ENCODE measurements at regions not wholly inside any gene's neighbourhood (a gene's known extent, or its start where the extent isn't known, plus 50 kb on each side); places are given as distances from the start of the nearest gene placed in this dataset.

GRCh38 chr3:117743993-117744392 lies 1034.4 kb downstream of the TUSC7 start:
- Histone ChIP-seq H3K27ac (no peak overlapping the region), H3K27me3 (no peaks in the 10 kb centered on the region), H3K9me3 (no peaks in the 10 kb centered on the region), H3K4me1 (no peaks in the 10 kb centered on the region), H3K36me3 (no peaks in the 10 kb centered on the region), H3K4me3 (no peak overlapping the region)
- no peak for DNase-seq (ENCODE audit: extremely low spot score in 2 of 2)
- intact Hi-C loops (cut with DNase I), result no loop called here
- no peak for TF ChIP-seq CTCF (IDR thresholded peaks at IDR 0.05)
- TF ChIP-seq POLR2A (IDR thresholded peaks at IDR 0.05), result no peak
- no peak for TF ChIP-seq POLR2AphosphoS5 (IDR thresholded peaks at IDR 0.05; ENCODE audit: insufficient read depth in 1 of 2, low read depth in 1 of 2)

- no peaks in the 10 kb centered on the region for H3K27me3 ChIP-seq
- H3K9me3 ChIP-seq, result no peaks in the 10 kb centered on the region
- intact Hi-C loops (cut with DNase I), result no loop called here
- no peak overlapping the region for H3K27ac ChIP-seq
- TF ChIP-seq POLR2AphosphoS5 (IDR thresholded peaks at IDR 0.05; ENCODE audit: insufficient read depth in 1 of 2, low read depth in 1 of 2), result no peak
- no peak for TF ChIP-seq POLR2A (IDR thresholded peaks at IDR 0.05)
- TF ChIP-seq CTCF (IDR thresholded peaks at IDR 0.05), result no peak
- H3K4me1 ChIP-seq, result no peaks in the 10 kb centered on the region
- no peak for DNase-seq (ENCODE audit: extremely low spot score in 2 of 2)
- H3K4me3 ChIP-seq, result no peak overlapping the region
- H3K36me3 ChIP-seq, result no peaks in the 10 kb centered on the region
Measured at GRCh38 chr3:117744935-117745334, 1035.4 kb downstream of the TUSC7 start.

GRCh38 chr3:117745516-117745915 lies 1035.9 kb downstream of the TUSC7 start:
- Histone ChIP-seq H3K36me3 (no peaks in the 10 kb centered on the region), H3K4me1 (no peaks in the 10 kb centered on the region), H3K9me3 (no peaks in the 10 kb centered on the region), H3K4me3 (no peak overlapping the region), H3K27ac (no peak overlapping the region), H3K27me3 (no peaks in the 10 kb centered on the region)
- intact Hi-C loops (cut with DNase I), result no loop called here
- TF ChIP-seq CTCF (IDR thresholded peaks at IDR 0.05) (no peak), POLR2AphosphoS5 (IDR thresholded peaks at IDR 0.05; ENCODE audit: insufficient read depth in 1 of 2, low read depth in 1 of 2) (no peak), POLR2A (IDR thresholded peaks at IDR 0.05) (no peak)
- no peak for DNase-seq (ENCODE audit: extremely low spot score in 2 of 2)

- no peak overlapping the region for H3K27ac ChIP-seq
Measured at GRCh38 chr3:117746066-117746465, 1036.5 kb downstream of the TUSC7 start.

GRCh38 chr3:117748131-117748530 lies 1038.6 kb downstream of the TUSC7 start:
- Histone ChIP-seq H3K36me3 (no peaks in the 10 kb centered on the region), H3K9me3 (no peaks in the 10 kb centered on the region), H3K4me1 (no peaks in the 10 kb centered on the region), H3K4me3 (no peak overlapping the region), H3K27me3 (no peaks in the 10 kb centered on the region), H3K27ac (no peak overlapping the region)
- TF ChIP-seq CTCF (IDR thresholded peaks at IDR 0.05) (no peak), POLR2A (IDR thresholded peaks at IDR 0.05) (no peak), POLR2AphosphoS5 (IDR thresholded peaks at IDR 0.05; ENCODE audit: insufficient read depth in 1 of 2, low read depth in 1 of 2) (no peak)
- no peak for DNase-seq (ENCODE audit: extremely low spot score in 2 of 2)
- intact Hi-C loops (cut with DNase I), result no loop called here

More at GRCh38 chr3:117746066-117746465, 1036.5 kb downstream of the TUSC7 start:
- H3K27me3 ChIP-seq, result no peaks in the 10 kb centered on the region
- intact Hi-C loops (cut with DNase I), result no loop called here
- no peaks in the 10 kb centered on the region for H3K36me3 ChIP-seq
- H3K4me3 ChIP-seq, result no peak overlapping the region
- no peaks in the 10 kb centered on the region for H3K4me1 ChIP-seq
- DNase-seq (ENCODE audit: extremely low spot score in 2 of 2), result no peak
- no peaks in the 10 kb centered on the region for H3K9me3 ChIP-seq
- no peak for TF ChIP-seq POLR2AphosphoS5 (IDR thresholded peaks at IDR 0.05; ENCODE audit: insufficient read depth in 1 of 2, low read depth in 1 of 2)
